Caco-2 (cell line): ENCODE measurements at regions not wholly inside any gene's neighbourhood (a gene's known extent, or its start where the extent isn't known, plus 50 kb on each side); places are given as distances from the start of the nearest gene placed in this dataset.

Experiments used
- BruUV-seq: library from RNA; stranded (reverse); fragments of 400-500 nt; replicated peaks from 2 replicates; lab custom pipeline; 2021; lab: Mats Ljungman, UMichigan
- CTCF ChIA-PET: fragments of 300-600 bp; sonication (Branson Sonifier 250); formaldehyde crosslinking; loops from one replicate; lab custom pipeline; 2022; ENCODE audit warnings: antibody characterized with exemption; lab: Charles Lee
- POLR2A ChIA-PET: fragments of 300-600 bp; sonication (Branson Sonifier 250); formaldehyde crosslinking; loops from one replicate; lab custom pipeline; 2022; ENCODE audit warnings: antibody characterized with exemption; lab: Charles Lee
- DNase-seq, 2 experiments: peaks; one replicate each; pipeline versions ENCODE4 v3.0.0 to v3.0.0-alpha.2; 2020 to 2022
- H3K27me3 ChIP-seq: replicated peaks from 2 replicates; pipeline ENCODE4 v1.6.0; 2011; ENCODE audit warnings: low read length; ENCODE audit not compliant: control insufficient read depth, insufficient read depth
- H3K36me3 ChIP-seq: 2 replicates; pipeline ENCODE4 v1.5.1; 2011; ENCODE audit warnings: low read length; ENCODE audit not compliant: control insufficient read depth, insufficient read depth
- H3K4me1 ChIP-seq: fragments of 250-450 bp; sonication (Bioruptor Pico); 2 replicates; pipeline ENCODE4 v1.5.1; 2020; ENCODE audit warnings: mild to moderate bottlenecking
- H3K4me3 ChIP-seq: 2 replicates; pipeline ENCODE4 v1.5.1; 2011; ENCODE audit warnings: low read depth, mild to moderate bottlenecking, control low read depth, low read length
- H3K9me3 ChIP-seq: fragments of 250-450 bp; sonication (Bioruptor Pico); 2 replicates; pipeline ENCODE4 v1.5.1; 2020; ENCODE audit warnings: mild to moderate bottlenecking, moderate library complexity
- H3K27ac Mint-ChIP-seq: one replicate; pipeline ENCODE4 v1.8.0; 2022; ENCODE audit warnings: mixed read lengths; ENCODE audit not compliant: unreplicated experiment
- H3K27me3 Mint-ChIP-seq: one replicate; pipeline ENCODE4 v1.8.0; 2022; ENCODE audit warnings: mixed read lengths; ENCODE audit not compliant: insufficient read depth, unreplicated experiment
- H3K36me3 Mint-ChIP-seq: one replicate; pipeline ENCODE4 v1.8.0; 2022; ENCODE audit warnings: mild to moderate bottlenecking, mixed read lengths; ENCODE audit not compliant: insufficient read depth, unreplicated experiment
- H3K4me1 Mint-ChIP-seq: one replicate; pipeline ENCODE4 v1.8.0; 2022; ENCODE audit warnings: low read depth, mixed read lengths; ENCODE audit not compliant: unreplicated experiment
- H3K4me3 Mint-ChIP-seq: one replicate; pipeline ENCODE4 v1.8.0; 2022; ENCODE audit warnings: mild to moderate bottlenecking, moderate library complexity, mixed read lengths; ENCODE audit not compliant: unreplicated experiment
- H3K9me3 Mint-ChIP-seq: one replicate; pipeline ENCODE4 v1.8.0; 2022; ENCODE audit warnings: mixed read lengths; ENCODE audit not compliant: unreplicated experiment
- intact Hi-C: fragments of 100-400 bp; cut with micrococcal nuclease; formaldehyde crosslinking; loops from one replicate; pipeline ENCODE4 v1.10.0; 2022; ENCODE audit not compliant: unreplicated experiment
- TF ChIP-seq, protein P1 (sequence below), 2 experiments: fragments of 200-600 bp in 1 of 2; IDR thresholded peaks; 1 replicate in 1 of 2; 2 replicates in 1 of 2; pipeline versions ENCODE4 v1.5.1 to v1.8.0; 2011 to 2022; ENCODE audit warnings: antibody characterized with exemption in 1 of 2, control low read depth in 1 of 2, inconsistent platforms in 1 of 2, low read depth in 1 of 2, low read length in 1 of 2, mild to moderate bottlenecking in 1 of 2, moderate library complexity in 1 of 2; ENCODE audit not compliant: insufficient read depth in 1 of 2, severe bottlenecking in 1 of 2, unreplicated experiment in 1 of 2

DNA sequence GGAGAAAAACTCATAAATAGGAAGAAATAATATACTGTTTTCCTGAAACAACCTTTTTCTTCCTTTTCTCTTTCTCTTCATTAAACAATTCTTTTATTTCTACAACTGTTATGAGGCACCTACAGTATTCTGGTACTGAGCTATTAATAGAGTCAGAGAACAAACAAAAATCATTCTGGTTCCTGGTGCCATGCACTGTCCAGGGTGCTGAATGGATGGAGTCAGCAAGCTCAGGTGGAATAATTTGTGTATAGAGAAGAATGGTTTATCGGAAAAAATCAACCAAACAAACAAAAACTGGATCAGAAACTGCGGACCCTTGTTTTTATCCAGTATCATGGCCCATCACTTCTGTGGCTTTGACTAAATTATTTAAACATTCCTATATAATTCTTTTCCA is 430.3 kb upstream of the GOT2 start:
- H3K4me3 ChIP-seq: no peak overlapping the region
- 0 out of 2 replicates have a peak, but pooled peaks cover 1% of the 10 kb centered on the region for H3K27me3 ChIP-seq
- H3K9me3 Mint-ChIP-seq: no peaks in the 10 kb centered on the region
- no peaks in the 10 kb centered on the region for H3K9me3 ChIP-seq
- no peak overlapping the region for H3K4me3 Mint-ChIP-seq
- H3K27ac Mint-ChIP-seq: no peak overlapping the region
- H3K4me1 Mint-ChIP-seq: no peaks in the 10 kb centered on the region
- H3K36me3 Mint-ChIP-seq: no peaks in the 10 kb centered on the region
- intact Hi-C loops: loop anchor here (5.0 kb wide), 1 partner anchor 352 kb away; no protein-coding TSS in a partner anchor
- peak in 1 of 2 experiments; percentile 40 for DNase-seq
- peaks cover 7% of the 10 kb centered on the region for H3K27me3 Mint-ChIP-seq
- no peaks in the 10 kb centered on the region for H3K36me3 ChIP-seq
- ChIA-PET POLR2A (no interaction called here), CTCF (interaction anchor here (0.7 kb wide), 1 partner anchor 350 kb away, joined by 4 read pairs; no protein-coding TSS in a partner anchor)
- no peaks in the 10 kb centered on the region for H3K4me1 ChIP-seq
- no TSS peak for BruUV-seq
- TF ChIP-seq, protein P1, sequence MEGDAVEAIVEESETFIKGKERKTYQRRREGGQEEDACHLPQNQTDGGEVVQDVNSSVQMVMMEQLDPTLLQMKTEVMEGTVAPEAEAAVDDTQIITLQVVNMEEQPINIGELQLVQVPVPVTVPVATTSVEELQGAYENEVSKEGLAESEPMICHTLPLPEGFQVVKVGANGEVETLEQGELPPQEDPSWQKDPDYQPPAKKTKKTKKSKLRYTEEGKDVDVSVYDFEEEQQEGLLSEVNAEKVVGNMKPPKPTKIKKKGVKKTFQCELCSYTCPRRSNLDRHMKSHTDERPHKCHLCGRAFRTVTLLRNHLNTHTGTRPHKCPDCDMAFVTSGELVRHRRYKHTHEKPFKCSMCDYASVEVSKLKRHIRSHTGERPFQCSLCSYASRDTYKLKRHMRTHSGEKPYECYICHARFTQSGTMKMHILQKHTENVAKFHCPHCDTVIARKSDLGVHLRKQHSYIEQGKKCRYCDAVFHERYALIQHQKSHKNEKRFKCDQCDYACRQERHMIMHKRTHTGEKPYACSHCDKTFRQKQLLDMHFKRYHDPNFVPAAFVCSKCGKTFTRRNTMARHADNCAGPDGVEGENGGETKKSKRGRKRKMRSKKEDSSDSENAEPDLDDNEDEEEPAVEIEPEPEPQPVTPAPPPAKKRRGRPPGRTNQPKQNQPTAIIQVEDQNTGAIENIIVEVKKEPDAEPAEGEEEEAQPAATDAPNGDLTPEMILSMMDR (IDR thresholded peaks at IDR 0.05; ENCODE audit: insufficient read depth in 1 of 2, low read depth in 1 of 2, low read length in 1 of 2, severe bottlenecking in 1 of 2, unreplicated experiment in 1 of 2): no peak

DNA sequence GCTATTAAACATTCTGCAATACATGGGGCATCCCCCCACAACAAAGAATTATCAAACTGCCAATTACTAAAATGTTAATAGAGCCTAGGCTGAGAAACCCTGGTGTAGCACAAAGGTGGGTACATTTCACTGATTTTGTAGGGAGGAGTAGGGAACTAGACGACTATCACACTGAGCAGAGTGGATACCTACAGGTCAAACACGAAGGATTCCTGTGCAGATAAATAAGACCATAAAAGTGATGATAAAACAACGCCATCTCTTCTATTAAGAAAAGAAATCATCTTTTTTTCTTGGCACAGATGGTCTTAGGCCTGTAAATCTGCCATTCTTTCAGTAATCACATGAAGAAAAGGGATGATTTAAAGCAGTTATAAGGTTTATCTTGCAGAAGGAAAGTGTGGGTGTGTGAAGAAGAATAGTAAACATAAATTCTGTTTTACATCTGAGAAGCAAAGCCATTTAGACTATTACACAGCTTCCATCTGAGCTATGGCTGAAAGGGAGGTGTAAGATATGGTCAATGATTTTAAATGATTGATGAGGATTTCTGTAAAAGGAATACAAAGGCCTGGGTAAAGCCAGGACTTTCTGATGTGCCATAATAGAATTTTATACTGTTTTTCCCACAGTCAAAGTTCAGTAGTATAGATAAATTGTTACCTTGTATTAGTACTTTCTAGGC is 429.4 kb upstream of the GOT2 start:
- POLR2A ChIA-PET: interaction anchor here (0.5 kb wide), 1 partner anchor 9 kb away, joined by 3 read pairs; no protein-coding TSS in a partner anchor
- Histone ChIP-seq H3K27me3 (0 out of 2 replicates have a peak, but pooled peaks cover 1% of the 10 kb centered on the region), H3K4me1 (no peaks in the 10 kb centered on the region), H3K9me3 (no peaks in the 10 kb centered on the region), H3K36me3 (no peaks in the 10 kb centered on the region), H3K4me3 (no peak overlapping the region)
- no TSS peak for BruUV-seq
- peaks cover under 1% of the 10 kb centered on the region for H3K27me3 Mint-ChIP-seq
- H3K27ac Mint-ChIP-seq: no peak overlapping the region
- no peak for DNase-seq
- TF ChIP-seq, protein P1 (IDR thresholded peaks at IDR 0.05; ENCODE audit: insufficient read depth in 1 of 2, low read depth in 1 of 2, low read length in 1 of 2, severe bottlenecking in 1 of 2, unreplicated experiment in 1 of 2): no peak
- H3K9me3 Mint-ChIP-seq: no peaks in the 10 kb centered on the region
- intact Hi-C loops: loop anchor here (5.0 kb wide), 1 partner anchor 351 kb away; no protein-coding TSS in a partner anchor
- no peaks in the 10 kb centered on the region for H3K36me3 Mint-ChIP-seq
- no peaks in the 10 kb centered on the region for H3K4me1 Mint-ChIP-seq
- H3K4me3 Mint-ChIP-seq: no peak overlapping the region
- CTCF ChIA-PET: no interaction called here

DNA sequence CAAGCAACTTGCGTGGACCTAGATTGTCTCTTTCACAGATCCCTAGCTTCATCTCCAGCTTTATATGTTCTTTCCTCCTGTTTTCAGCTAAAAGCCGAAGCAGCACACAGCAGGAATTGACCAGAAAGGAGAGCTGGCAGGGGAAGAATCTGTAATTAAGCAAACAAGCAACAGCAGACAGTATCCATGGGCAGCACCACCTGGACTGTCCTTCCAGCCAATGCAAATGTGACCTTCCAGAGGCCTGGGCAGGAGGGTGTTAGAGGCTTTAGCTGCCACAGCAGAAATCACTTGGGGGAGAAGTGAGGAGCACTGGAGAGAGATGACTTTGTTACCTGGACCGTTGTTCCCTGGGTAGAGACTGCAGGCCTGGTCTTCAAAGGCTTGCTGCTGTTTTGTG is 427.6 kb upstream of the GOT2 start:
- no TSS peak for BruUV-seq
- H3K27ac Mint-ChIP-seq: no peak overlapping the region
- no peaks in the 10 kb centered on the region for H3K9me3 ChIP-seq
- no peak overlapping the region for H3K4me3 Mint-ChIP-seq
- no peak for DNase-seq
- H3K9me3 Mint-ChIP-seq: no peaks in the 10 kb centered on the region
- no peaks in the 10 kb centered on the region for H3K27me3 Mint-ChIP-seq
- 0 out of 2 replicates have a peak, but pooled peaks cover 1% of the 10 kb centered on the region for H3K27me3 ChIP-seq
- ChIA-PET CTCF (no interaction called here), POLR2A (no interaction called here)
- H3K36me3 Mint-ChIP-seq: no peaks in the 10 kb centered on the region
- no peaks in the 10 kb centered on the region for H3K4me1 ChIP-seq
- H3K36me3 ChIP-seq: no peaks in the 10 kb centered on the region
- TF ChIP-seq, protein P1 (IDR thresholded peaks at IDR 0.05; ENCODE audit: insufficient read depth in 1 of 2, low read depth in 1 of 2, low read length in 1 of 2, severe bottlenecking in 1 of 2, unreplicated experiment in 1 of 2): no peak
- H3K4me1 Mint-ChIP-seq: no peaks in the 10 kb centered on the region
- H3K4me3 ChIP-seq: no peak overlapping the region
- intact Hi-C loops: loop anchor here (5.0 kb wide), 1 partner anchor 349 kb away; no protein-coding TSS in a partner anchor
